ENCODE measurements at regions not wholly inside any gene's neighbourhood (a gene's known extent, or its start where the extent isn't known, plus 50 kb on each side); places are given as distances from the start of the nearest gene placed in this dataset.

DNA sequence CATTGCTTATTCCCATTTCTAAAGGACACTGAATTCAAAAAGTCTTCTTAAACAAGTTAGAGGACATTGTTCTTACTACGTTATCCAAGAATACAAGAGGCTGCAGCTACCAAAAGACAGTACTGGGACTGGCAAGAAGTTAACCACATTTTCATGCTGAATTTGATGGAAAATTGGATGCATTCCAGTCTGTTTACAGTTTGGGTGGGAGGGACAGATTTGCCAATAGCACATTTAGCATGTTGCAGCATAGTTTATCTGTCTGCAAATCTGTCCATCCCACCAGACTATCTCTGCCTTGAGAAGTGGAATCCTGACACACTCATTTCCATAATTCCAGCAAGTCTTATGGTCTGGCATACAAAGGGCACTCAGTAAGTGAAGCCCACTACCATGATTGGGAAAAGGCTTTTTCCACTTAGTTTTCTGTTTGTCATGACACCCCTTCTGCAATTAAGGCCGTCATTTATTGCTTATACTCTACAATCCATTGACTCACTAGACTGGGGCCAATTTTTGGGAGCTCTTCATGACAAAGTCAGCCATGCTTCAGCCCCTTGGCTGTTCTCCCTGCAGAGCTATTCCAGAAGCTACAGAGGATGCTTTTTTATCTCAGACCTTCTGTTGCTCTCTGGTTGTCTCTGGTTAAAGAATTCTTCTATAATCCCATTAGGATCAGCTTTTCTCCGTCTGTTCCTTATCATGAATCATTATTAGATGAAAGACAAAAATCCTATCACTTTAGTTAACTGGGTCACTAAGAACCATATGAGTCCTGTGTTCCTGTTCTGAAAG is 355.8 kb upstream of the PTBP2 start:
- H3K4me2 ChIP-seq (ENCODE audit: low read length) = no peak overlapping the region
- H3K36me3 ChIP-seq (ENCODE audit: insufficient read depth, low read length) = no peaks in the 10 kb centered on the region
- no peaks in the 10 kb centered on the region for H3K9me2 ChIP-seq (ENCODE audit: insufficient read depth, low read length)
- no peak overlapping the region for H2AFZ ChIP-seq (ENCODE audit: low read length)
- H3K9me3 ChIP-seq (ENCODE audit: low read length) = no peaks in the 10 kb centered on the region
- no peaks in the 10 kb centered on the region for H3K79me2 ChIP-seq (ENCODE audit: insufficient read depth, low read depth, low read length)
- ChIA-PET POLR2A (no interaction called here), CTCF (ENCODE audit: unreplicated experiment) (no interaction called here)
- no peak overlapping the region for H3K27ac ChIP-seq (ENCODE audit: low read depth, low read length, poor library complexity, severe bottlenecking)
- no peak for DNase-seq (ENCODE audit: low spot score)
- BruUV-seq (replicated peaks) = no TSS peak
- no peak for TF ChIP-seq CTCF (conservative IDR thresholded peaks at IDR 0.05; ENCODE audit: low read length)
- no peaks in the 10 kb centered on the region for H3K4me1 ChIP-seq (ENCODE audit: insufficient read depth, low read length, poor library complexity, severe bottlenecking)
- no peak overlapping the region for H3K4me3 ChIP-seq (ENCODE audit: low read depth, low read length, poor library complexity, severe bottlenecking)
- intact Hi-C loops (cut with micrococcal nuclease; ENCODE audit: unreplicated experiment) = loop anchor here (2.0 kb wide), 1 partner anchor 15 kb away; no protein-coding TSS in a partner anchor
- H4K20me1 ChIP-seq (ENCODE audit: insufficient read depth, low read length) = no peaks in the 10 kb centered on the region

DNA sequence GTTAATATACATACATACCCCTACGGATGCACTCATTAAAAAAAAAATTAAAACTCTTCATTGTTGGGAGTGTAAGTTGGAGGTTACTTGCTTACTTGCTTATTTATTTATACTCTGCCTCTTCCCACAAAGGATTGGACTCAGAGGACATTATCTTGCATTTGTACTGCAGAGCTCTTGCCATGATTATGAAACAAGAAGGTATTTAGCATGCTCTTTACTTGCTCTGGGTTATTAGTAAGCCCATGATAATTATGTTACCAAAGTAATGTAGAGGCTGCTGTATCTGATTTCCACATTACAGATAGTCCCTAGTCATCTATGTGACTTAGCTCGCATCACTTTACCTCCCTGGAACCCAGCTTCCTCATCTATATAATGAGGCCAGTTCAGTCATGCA is 355.1 kb upstream of the PTBP2 start:
- Histone ChIP-seq H3K27ac (ENCODE audit: low read depth, low read length, poor library complexity, severe bottlenecking) (no peak overlapping the region), H3K4me1 (ENCODE audit: insufficient read depth, low read length, poor library complexity, severe bottlenecking) (no peaks in the 10 kb centered on the region), H3K4me2 (ENCODE audit: low read length) (no peak overlapping the region), H4K20me1 (ENCODE audit: insufficient read depth, low read length) (no peaks in the 10 kb centered on the region), H3K79me2 (ENCODE audit: insufficient read depth, low read depth, low read length) (no peaks in the 10 kb centered on the region), H3K9me3 (ENCODE audit: low read length) (no peaks in the 10 kb centered on the region), H2AFZ (ENCODE audit: low read length) (no peak overlapping the region), H3K9me2 (ENCODE audit: insufficient read depth, low read length) (no peaks in the 10 kb centered on the region), H3K36me3 (ENCODE audit: insufficient read depth, low read length) (no peaks in the 10 kb centered on the region), H3K4me3 (ENCODE audit: low read depth, low read length, poor library complexity, severe bottlenecking) (no peak overlapping the region)
- intact Hi-C loops (cut with micrococcal nuclease; ENCODE audit: unreplicated experiment) = loop anchor here (2.0 kb wide), 1 partner anchor 16 kb away; no protein-coding TSS in a partner anchor
- CTCF ChIA-PET (ENCODE audit: unreplicated experiment) = no interaction called here
- no peak for DNase-seq (ENCODE audit: low spot score)
- POLR2A ChIA-PET = interaction anchor here (1.8 kb wide), 1 partner anchor 11 kb away, joined by 6 read pairs; no protein-coding TSS in a partner anchor
- no peak for TF ChIP-seq EZH2phosphoT487 (IDR thresholded peaks at IDR 0.05; ENCODE audit: borderline replicate concordance, low read depth, low read length)
- no peak for TF ChIP-seq CTCF (conservative IDR thresholded peaks at IDR 0.05; ENCODE audit: low read length)
- BruUV-seq (replicated peaks) = no TSS peak

DNA sequence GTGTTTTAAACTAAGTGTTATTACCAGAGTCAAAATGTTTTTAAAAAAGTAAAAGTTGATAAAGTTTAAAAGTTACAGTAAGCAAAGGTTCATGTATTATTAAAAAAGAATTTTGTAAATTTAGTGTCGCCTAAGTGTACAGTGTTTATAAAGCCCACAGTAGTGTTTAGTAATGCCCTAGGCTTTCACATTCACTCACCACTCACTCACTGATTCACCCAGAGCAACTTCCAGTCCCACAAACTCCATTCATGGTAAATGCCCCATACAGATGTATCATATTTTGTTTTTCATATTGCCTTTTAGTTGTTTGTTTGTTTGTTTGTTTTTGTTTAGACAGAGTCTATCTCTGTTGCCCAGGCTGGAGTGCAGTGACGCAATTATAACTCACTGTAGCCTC is 353.8 kb upstream of the PTBP2 start:
- no peak for DNase-seq (ENCODE audit: low spot score)
- H3K36me3 ChIP-seq (ENCODE audit: insufficient read depth, low read length) = no peaks in the 10 kb centered on the region
- H3K9me3 ChIP-seq (ENCODE audit: low read length) = no peaks in the 10 kb centered on the region
- POLR2A ChIA-PET = interaction anchor here (1.8 kb wide), 1 partner anchor 9 kb away, joined by 6 read pairs; no protein-coding TSS in a partner anchor
- H3K4me1 ChIP-seq (ENCODE audit: insufficient read depth, low read length, poor library complexity, severe bottlenecking) = no peaks in the 10 kb centered on the region
- no TSS peak for BruUV-seq (replicated peaks)
- intact Hi-C loops (cut with micrococcal nuclease; ENCODE audit: unreplicated experiment) = loop anchor here (2.0 kb wide), 1 partner anchor 17 kb away; no protein-coding TSS in a partner anchor
- no peak overlapping the region for H2AFZ ChIP-seq (ENCODE audit: low read length)
- no peaks in the 10 kb centered on the region for H3K9me2 ChIP-seq (ENCODE audit: insufficient read depth, low read length)
- H3K27ac ChIP-seq (ENCODE audit: low read depth, low read length, poor library complexity, severe bottlenecking) = no peak overlapping the region
- no peak overlapping the region for H3K4me3 ChIP-seq (ENCODE audit: low read depth, low read length, poor library complexity, severe bottlenecking)
- H3K4me2 ChIP-seq (ENCODE audit: low read length) = no peak overlapping the region
- H4K20me1 ChIP-seq (ENCODE audit: insufficient read depth, low read length) = no peaks in the 10 kb centered on the region
- CTCF ChIA-PET (ENCODE audit: unreplicated experiment) = no interaction called here
- TF ChIP-seq EZH2phosphoT487 (IDR thresholded peaks at IDR 0.05; ENCODE audit: borderline replicate concordance, low read depth, low read length) (no peak), CTCF (conservative IDR thresholded peaks at IDR 0.05; ENCODE audit: low read length) (no peak)
- H3K79me2 ChIP-seq (ENCODE audit: insufficient read depth, low read depth, low read length) = no peaks in the 10 kb centered on the region

Data from OCI-LY7 (cell line).